GM13976 (cell line): ENCODE measurements at regions not wholly inside any gene's neighbourhood (a gene's known extent, or its start where the extent isn't known, plus 50 kb on each side); places are given as distances from the start of the nearest gene placed in this dataset.

ENCODE experiments used
- DNase-seq: peaks from one replicate; pipeline ENCODE4 v3.0.0; 2012; ENCODE audit warnings: low spot score
- CTCF ChIP-seq: IDR thresholded peaks from 2 replicates; pipeline ENCODE4 v1.5.1; 2012; ENCODE audit warnings: borderline replicate concordance, mild to moderate bottlenecking; ENCODE audit not compliant: insufficient read depth; ENCODE audit errors: extremely low read depth, missing control alignments, control extremely low read depth
- in situ Hi-C: fragments of 300-500 bp; cut with MboI; formaldehyde crosslinking; loops from one replicate; pipeline ENCODE4 v1.12.0; 2022; ENCODE audit warnings: low sequenced_read_pairs, mixed read lengths, inconsistent platforms; ENCODE audit not compliant: unreplicated experiment

GRCh38 chr9:129490583-129491486 lies 130.1 kb downstream of the C9orf50 start:
- no peak for TF ChIP-seq CTCF
- no peak for DNase-seq
- in situ Hi-C loops, result no loop called here

- no peak for DNase-seq
- TF ChIP-seq CTCF, result no peak
- in situ Hi-C loops, result no loop called here
Measured at GRCh38 chr9:129489838-129490582, 130.9 kb downstream of the C9orf50 start.

GRCh38 chr9:129487658-129488483 lies 133.0 kb downstream of the C9orf50 start:
- no peak for DNase-seq
- no peak for TF ChIP-seq CTCF
- in situ Hi-C loops, result no loop called here

GRCh38 chr9:129486756-129487657 lies 133.9 kb downstream of the C9orf50 start:
- DNase-seq, result no peak
- in situ Hi-C loops, result no loop called here
- no peak for TF ChIP-seq CTCF

GRCh38 chr9:129485145-129485774 lies 135.6 kb downstream of the C9orf50 start:
- TF ChIP-seq CTCF, result no peak
- no peak for DNase-seq
- in situ Hi-C loops, result no loop called here
